ENCODE measurements at regions not wholly inside any gene's neighbourhood (a gene's known extent, or its start where the extent isn't known, plus 50 kb on each side); places are given as distances from the start of the nearest gene placed in this dataset.
"Not testable (repeated sequence)": the region's sequence is repeated elsewhere in the genome, so short reads cannot be mapped to it uniquely, and the experiment has no call there.

DNA sequence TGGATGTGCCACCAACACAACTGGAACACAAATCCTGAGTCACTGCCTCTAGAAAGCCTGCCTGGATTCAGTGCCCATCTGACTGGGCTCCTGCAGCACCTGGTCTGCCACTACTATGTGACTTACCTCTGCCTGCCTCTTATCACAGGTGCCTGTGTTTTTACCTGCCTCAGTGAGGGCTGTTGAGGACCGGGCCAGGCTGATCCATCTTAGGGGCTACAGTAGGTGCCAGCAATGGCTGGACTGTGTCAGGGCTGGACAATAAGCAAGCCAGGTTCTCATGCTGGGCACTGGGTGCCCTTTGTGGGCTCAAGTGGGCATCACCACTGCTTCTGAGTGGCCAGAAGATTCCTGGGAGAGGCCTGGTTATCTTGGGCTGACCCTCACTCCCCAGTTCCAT is 948.6 kb upstream of the TPTE start:
- DNase-seq (ENCODE audit: low spot score): not testable (repeated sequence)

DNA sequence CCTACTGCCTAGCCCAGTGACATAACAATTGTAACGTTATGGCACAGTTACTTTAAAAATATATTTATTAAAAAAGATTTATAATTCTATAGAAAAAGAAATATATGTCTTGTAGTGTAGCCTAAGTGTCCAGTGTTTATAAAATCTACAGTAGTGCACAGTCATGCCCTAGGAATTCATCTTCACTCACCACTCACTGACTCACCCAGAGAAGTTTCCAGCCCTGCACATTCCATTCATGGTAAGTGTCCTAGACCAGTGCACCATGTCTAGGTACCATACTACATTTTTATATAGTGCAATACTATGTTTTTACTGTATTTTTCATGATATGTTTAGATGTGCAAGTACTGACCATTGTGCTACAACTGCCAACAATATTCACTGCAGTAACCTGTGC is 947.9 kb upstream of the TPTE start:
- not testable (repeated sequence) for DNase-seq (ENCODE audit: low spot score)

DNA sequence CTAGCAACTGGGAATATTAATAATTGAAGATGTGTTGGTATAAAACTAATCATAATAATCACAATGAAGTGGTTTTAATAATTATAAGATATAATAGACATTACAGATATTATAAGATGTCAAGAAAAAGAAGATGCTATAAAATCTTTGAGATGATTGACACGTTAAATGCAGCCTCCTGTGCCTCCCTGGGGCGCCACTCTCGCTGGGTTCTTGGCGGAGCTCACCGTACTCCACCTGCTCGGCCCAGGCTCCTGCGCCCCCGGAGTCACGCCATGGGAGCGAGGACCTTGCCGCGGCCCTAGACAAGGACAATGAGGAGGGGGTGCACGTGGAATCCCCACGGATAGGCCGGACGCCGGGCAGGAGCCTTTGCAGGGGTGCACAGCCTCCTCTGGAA is 942.1 kb upstream of the TPTE start:
- DNase-seq (ENCODE audit: low spot score): not testable (repeated sequence)

DNA sequence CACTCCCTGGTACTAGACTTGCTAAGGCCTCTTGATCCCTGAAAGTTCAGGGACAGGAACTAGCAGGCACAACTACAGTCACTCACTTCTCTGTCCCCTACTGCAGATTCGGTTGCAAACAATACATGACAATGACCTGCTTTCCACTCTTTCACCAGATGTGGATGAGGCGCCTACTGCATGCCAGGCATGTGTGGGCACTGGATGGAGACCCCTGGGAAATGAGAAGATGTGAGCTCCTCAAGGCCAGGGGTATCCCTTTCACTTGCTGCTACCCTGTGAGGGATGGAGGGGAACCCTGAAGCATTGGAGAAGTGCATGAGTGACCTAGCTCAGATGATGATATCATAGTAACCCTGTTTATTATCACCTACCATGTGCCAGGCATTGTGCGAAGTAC is 933.4 kb upstream of the TPTE start:
- DNase-seq (ENCODE audit: low spot score): not testable (repeated sequence)

DNA sequence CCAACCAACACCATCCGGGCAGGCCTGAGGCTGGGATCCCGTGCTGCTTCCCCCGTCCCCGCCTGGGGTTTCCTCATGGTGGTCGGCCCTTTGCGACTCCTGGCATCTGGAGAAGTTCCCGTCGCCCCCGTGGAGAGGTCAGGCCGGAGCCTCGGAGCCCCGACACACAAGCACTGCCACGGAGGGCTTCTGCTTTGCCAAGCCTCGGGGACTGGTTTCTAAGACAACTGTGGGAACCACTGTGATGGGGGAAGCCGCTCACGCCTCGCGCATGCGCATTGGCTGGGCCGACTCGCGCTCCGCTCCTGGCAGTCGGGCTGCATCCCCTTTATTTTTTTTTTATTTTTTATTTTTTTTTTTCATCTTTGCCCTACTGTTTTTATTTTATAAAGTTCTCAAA is 928.8 kb upstream of the TPTE start:
- not testable (repeated sequence) for DNase-seq (ENCODE audit: low spot score)

DNA sequence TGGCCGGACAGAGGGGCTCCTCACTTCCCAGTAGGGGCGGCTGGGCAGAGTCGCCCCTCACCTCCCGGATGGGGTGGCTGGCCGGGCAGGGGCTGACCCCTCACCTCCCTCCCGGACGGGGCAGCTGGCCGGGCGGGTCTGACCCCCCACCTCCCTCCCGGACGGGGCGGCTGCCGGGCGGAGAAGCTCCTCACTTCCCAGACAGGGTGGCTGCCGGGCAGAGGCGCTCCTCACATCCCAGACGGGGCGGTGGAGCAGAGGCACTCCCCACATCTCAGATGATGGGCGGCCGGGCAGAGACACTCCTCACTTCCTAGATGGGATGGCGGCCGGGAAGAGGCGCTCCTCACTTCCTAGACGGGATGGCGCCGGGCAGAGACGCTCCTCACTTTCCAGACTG is 927.7 kb upstream of the TPTE start:
- DNase-seq (ENCODE audit: low spot score): not testable (repeated sequence)

DNA sequence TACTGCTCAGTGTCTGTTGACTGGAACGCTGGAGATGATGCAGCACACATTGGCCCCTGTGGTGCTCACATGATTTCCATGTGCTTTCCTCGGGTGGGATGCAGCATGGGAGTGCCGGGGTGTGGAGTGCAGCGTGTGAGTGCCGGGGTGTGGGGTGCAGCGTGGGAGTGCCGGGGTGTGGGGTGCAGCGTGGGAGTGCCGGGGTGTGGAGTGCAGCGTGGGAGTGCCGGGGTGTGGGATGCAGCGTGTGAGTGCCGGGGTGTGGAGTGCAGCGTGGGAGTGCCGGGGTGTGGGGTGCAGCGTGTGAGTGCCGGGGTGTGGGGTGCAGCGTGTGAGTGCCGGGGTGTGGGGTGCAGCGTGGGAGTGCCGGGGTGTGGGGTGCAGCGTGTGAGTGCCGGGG is 907.4 kb upstream of the TPTE start:
- DNase-seq (ENCODE audit: low spot score): not testable (repeated sequence)

DNA sequence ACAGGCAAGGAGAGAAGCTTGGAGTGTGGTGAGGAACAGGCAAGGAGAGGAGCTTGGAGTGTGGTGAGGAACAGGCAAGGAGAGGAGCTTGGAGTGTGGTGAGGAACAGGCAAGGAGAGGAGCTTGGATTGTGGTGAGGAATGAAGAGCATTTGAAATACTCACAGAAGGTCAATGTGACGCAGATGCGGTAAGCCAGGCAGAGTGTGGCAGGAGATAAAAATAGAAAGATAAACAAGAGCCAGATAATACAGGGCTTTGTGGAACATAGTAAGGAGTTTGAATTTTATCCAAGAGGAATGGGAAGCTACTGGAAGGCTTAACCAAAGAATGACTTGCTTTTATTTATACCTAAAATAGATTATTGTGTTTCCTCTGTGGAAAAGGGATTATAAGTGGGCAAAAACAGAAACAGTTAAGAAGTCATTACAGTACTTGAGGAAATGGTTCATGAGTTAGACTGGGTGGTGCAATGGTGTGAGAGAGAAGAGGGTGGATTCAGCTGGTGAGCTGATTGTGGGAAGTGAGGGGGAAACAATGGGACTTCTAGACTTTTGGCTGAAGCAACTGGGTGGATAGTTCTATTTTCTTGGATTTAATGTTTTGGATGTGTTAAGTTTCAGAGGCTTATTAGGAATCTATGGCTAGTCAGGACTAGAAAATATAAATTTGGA is 900.1 kb upstream of the TPTE start:
- not testable (repeated sequence) for DNase-seq (ENCODE audit: low spot score)

DNA sequence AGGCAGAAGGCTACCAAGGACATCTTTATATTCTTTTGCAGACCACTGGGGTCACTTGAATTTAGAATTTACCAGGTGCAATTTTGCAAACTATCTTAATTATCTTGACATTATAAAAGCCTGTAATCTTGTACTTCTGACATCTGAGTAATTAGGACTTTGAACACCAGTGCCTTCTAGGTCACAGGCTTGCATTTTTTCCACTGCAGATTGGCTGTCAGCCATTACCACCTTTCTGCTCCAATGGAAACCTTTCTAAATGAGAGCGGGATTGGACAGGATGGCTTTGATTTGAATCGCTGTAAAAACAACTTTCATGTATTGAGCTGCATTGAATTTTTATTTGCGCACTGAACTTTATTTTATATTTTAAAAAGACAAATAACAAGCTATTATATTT is 893.3 kb upstream of the TPTE start:
- DNase-seq (ENCODE audit: low spot score): not testable (repeated sequence)

DNA sequence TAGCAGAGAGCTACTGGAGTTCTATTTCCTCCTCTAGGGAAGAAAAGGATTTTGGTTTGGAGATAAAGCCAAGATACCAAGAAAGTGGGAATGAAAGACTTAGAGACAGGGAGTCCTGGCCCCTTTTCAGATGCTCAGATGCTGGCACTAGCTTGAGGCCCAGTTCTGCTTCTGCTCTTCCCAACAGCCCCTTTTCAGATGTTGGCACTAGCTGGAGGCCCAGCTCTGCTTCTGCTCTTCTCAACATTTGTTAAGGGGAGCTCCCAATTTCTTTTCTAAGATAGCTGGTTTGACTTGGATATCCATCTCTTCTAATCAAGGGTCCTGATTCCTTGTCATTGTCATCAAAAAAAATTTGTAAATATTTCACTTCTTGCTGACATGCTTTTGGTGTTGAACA is 874.0 kb upstream of the TPTE start:
- DNase-seq (ENCODE audit: low spot score): not testable (repeated sequence)

DNA sequence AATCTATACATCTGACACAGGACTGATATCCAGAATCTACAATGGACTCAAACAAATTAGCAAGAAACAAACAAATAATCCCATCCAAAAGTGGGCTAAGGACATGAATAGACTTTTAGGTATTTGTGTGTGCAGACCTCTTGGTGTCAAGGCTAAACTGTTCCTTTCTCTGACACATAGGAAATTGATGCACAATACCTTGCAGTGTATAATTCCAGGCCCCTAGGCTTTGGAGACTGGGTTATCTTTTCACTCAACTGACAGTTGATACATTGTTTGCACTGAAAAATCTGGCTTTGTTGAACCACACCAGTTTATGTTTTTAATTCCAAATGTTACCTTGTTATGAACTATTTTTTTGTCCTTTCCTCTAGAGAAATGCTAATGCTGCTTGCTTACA is 873.1 kb upstream of the TPTE start:
- DNase-seq (ENCODE audit: low spot score): not testable (repeated sequence)

DNA sequence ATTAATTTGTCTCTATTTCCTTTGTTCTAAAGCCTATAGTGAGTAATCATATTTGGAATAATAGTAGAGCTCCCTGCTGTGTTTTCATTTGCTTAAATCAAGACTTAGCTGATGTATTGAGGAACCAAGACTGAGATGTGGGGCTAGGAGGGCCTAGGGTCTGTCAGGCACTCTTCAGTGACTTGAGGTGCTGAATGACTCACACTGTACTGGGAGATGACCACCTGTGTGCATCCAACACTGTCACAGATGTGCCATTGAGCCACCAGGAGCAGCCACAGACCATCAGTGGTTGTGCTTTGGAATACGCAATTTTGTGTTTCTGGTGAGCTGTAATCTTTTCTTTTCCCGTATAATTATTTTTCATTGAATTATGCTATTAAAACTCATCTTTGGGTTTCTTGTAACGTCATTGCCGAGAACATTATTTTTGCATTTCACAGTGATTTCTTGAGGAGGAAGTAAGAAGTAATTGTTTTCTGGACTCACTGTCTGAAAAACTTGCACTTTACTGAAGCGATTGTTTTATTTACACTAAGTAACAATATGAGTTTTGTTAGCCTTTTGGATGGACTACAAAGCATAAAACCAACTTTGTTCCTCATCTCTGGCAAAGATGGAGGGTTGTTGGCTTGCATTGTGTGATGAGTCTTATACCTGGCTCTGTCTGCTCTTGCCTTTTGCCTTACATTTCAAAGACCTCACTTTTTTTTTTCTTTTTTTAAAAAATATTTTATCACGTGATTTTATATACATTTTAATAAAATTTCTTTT is 872.2 kb upstream of the TPTE start:
- not testable (repeated sequence) for DNase-seq (ENCODE audit: low spot score)

DNA sequence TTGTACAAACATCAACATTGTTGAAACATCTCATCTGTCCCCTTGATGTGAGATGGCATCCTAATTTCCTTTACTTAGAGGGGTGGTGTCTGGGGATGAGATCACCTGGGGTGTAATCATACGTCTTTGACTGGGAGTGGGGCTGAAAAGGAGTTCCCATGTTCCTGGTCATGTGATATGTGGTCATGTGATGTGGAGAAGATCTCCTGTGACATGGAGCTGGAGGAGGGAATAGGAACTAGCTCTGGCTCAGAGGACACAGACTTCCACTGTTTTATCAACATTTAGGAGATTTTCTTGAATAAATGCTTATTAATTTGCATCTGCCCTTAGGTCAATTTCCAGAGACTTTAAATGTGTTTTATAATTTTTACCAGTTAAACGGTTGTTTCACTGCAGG is 868.6 kb upstream of the TPTE start:
- DNase-seq (ENCODE audit: low spot score): not testable (repeated sequence)

DNA sequence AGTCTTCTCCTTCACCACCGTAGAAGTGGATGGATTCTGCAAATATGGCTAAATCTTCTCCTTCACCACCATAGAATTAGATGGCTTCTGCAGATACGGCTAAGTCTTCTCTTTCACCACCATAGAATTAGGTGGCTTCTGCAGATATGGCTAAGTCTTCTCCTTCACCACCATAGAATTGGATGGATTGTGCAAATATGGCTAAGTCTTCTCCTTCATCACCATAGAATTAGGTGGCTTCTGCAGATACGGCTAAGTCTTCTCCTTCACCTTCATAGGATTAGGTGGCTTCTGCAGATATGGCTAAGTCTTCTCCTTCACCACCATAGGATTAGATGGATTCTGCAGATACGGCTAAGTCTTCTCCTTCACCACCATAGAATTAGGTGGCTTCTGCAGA is 866.2 kb upstream of the TPTE start:
- DNase-seq (ENCODE audit: low spot score): peak; percentile 16

DNA sequence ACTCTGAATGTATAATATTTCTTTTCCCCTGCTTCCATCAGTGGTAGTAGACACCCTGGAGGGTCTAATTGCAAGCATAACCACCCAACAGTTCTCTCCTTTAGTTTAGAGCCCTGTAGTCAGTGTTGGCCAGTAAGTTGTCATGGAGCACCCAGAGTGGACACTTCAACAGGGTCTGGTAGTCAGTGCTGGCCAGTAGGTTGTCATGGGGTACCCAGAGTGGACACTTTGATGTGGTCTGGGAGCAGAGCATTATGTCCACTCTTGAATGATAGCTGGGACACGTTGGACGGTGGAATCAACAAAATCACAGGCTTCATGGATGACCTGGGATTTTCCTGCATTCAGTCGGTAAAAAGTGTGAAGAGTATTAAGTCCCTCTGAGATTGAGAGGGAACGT is 864.9 kb upstream of the TPTE start:
- peak; percentile 27 for DNase-seq (ENCODE audit: low spot score)

DNA sequence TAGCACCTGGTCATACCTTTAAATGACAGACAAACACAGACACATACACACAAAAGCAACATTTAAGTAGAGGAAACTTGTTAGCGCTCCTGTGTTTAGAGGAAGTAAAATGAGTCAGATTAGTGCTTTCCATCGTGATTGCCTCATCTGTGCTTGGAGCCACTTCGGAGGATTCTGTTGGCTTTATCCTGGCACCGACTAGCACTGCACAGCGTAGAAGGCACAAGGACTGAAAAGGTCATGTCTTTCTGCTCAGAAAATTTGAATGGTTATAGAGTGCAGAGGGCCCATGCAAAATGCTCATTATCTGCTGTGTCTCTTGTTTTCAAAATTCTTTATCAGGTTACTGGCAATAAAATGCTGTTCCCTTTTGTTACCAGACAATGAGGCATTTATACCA is 863.6 kb upstream of the TPTE start:
- DNase-seq (ENCODE audit: low spot score): peak; percentile 35

DNA sequence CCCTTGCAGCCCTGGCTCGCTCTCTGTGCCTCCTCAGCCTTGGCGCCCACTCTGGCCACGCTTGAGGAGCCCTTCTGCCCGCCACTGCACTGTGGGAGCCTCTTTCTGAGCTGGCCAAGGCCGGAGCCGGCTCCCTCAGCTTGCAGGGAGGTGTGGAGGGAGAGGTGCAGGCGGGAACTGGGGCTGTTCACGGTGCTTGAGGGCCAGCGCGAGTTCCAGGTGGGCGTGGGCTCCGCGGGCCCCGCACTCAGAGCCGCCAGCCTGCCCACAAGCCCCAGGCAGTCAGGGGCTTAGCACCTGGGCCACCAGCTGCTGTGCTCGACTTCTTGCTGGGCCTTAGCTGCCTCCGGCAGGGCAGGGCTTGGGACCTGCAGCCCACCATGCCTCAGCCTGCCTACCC is 861.5 kb upstream of the TPTE start:
- DNase-seq (ENCODE audit: low spot score): not testable (repeated sequence)

DNA sequence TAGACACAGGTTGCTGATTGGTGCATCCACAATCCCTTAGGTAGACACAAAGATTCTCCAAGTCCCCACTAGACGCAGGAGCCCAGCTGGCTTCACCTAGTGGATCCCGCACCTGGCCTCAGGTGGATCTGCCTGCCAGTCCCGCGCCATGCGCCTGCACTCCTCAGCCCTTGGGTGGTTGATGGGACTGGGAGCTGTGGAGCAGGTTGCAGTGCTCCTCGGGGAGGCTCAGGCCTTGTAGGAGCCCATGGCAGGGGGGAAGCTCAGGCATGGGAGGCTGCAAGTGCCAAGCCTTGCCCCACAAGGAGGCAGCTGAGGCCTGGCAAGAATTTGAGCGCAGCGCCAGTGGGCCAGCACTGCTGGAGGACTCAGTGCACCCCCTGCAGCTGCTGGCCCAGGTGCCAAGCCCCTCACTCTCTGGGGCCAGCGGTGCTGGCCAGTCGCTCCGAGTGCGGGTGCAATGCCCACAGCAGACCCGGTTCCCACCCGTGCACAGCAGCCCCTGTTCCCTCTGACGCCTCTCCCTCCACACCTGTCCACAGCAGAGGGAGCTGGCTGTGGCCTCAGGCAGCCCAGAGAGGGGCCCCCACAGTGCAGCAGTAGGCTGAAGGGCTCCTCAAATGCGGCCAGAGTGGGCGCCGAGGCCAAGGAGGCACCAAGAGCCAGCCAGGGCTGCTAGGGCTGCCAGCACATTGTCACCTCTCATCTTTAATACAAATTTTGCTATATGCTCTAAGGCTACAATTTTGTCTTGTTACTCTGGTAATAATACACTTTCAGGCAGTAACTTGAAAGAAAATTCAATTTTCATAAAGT is 857.3 kb upstream of the TPTE start:
- not testable (repeated sequence) for DNase-seq (ENCODE audit: low spot score)

DNA sequence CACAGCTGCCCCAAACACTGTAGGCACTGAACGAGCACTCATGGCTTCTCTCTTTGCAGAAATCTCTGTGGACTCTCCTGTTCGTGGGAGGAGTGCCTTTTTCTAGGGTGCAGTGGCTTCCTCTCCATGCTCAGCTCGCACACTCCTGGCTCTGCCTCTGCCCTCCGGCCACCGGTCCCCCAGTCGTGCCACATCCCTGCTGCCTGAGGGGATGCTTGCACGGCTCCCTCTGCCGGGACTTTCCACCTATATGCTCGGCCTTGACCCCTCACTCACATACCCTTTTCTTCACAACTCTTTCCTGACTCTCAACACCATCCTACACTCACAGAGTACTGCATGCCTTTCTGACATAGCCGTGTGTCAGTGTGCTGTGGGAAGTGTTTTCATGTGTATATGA is 845.6 kb upstream of the TPTE start:
- not testable (repeated sequence) for DNase-seq (ENCODE audit: low spot score)

DNA sequence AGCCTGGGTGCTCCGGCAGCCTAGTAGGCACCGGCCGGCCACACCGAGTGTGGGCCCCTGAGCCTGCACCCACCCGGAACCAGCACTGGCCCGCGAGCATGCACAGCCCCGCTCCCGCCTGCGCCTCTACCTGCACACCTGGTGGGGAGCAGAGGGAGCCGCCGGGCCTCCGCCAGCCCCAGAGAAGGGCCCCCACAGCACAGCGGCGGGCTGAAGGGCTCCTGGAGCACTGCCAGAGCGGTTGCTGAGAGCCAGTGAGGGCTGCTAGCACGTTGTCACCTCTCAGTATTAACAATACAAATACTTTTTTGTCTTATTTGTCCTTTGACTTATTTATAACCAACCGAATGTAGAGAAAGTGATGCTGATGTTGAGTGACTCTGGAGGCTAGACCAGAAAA is 842.4 kb upstream of the TPTE start:
- not testable (repeated sequence) for DNase-seq (ENCODE audit: low spot score)

DNA sequence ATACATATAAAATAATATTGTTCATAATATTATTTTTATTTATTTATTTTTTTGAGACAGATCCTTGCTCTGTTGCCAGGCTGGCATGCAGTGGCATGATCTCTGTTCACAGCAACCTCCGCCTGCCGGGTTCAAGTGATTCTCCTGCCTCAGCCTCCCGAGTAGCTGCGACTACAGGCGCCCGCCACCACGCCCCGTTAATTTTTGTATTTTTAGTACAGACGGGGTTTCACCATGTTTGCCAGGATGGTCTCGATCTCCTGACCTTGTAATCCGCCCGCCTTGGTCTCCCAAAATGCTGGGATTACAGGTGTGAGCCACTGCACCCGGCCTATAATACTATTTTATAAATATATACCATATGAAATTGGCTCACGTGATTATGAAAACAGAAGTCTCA is 832.4 kb upstream of the TPTE start:
- DNase-seq (ENCODE audit: low spot score): not testable (repeated sequence)

DNA sequence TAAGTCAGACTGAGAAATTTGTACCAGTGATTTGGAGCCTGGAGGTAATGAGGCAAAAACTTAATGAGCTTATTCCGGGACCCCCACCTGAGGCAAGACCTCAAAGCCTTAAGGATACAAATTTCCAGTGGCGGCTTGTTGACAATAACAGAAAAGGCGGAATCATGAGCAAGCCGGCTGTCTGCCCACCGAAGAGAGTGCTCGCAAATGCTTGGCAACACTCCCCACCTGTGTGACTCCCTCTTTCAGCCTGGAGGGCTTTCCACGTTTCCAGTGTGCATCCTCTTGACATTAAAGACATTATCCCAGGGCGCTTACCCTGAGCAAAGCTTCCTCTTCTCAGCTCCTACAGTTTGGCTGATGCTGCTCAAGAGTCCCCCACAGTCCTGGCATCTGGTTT is 830.4 kb upstream of the TPTE start:
- not testable (repeated sequence) for DNase-seq (ENCODE audit: low spot score)

DNA sequence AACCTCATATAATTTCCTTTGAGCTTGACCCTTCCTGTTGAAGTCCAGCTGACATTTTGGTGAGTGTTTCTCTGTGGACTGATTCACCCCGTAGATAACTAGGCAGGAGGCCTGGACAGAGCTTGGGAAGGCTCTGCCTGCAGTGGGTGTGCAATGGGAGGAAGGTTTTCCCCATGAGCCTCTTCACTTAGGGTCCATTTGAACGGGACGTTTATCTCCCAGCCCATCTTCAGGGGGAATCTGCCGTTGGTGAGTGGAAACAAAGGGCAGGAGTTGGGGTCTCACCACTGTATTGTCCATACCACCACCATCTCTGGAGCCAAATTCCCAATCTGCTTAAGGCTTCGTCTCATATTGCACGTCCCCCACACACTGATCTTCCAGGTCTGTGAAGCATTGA is 825.6 kb upstream of the TPTE start:
- peak; percentile 9 for DNase-seq (ENCODE audit: low spot score)

Measured in ecto neural progenitor cell (in vitro differentiated cells).